HEK293 (cell line): ENCODE measurements at regions not wholly inside any gene's neighbourhood (a gene's known extent, or its start where the extent isn't known, plus 50 kb on each side); places are given as distances from the start of the nearest gene placed in this dataset.

Source experiments
- CTCF ChIA-PET: fragments of 350-600 bp; formaldehyde crosslinking; extraction: SDS; loops from one replicate; lab custom pipeline; 2021; ENCODE audit warnings: antibody characterized with exemption; lab: Yijun Ruan, JAX
- POLR2A ChIA-PET: fragments of 300-600 bp; formaldehyde crosslinking; extraction: SDS; loops from one replicate; lab custom pipeline; 2020; ENCODE audit warnings: antibody characterized with exemption, inconsistent platforms; lab: Yijun Ruan, JAX
- H3K27ac ChIP-seq: fragments of 200-500 bp; sonication (Bioruptor generic); 2 replicates; pipeline ENCODE4 v1.5.1; 2014; ENCODE audit warnings: low read depth, low read length, control low read depth, inconsistent platforms; ENCODE audit errors: extremely low read depth
- H3K36me3 ChIP-seq, 2 experiments: fragments of 200-500 bp in 1 of 2; sonication (Bioruptor generic) in 1 of 2; 1 replicate in 1 of 2; 2 replicates in 1 of 2; pipeline ENCODE4 v1.5.1; 2014 to 2017; ENCODE audit warnings: inconsistent platforms in 2 of 2, low read length in 2 of 2; ENCODE audit not compliant: control insufficient read depth in 2 of 2, insufficient read depth in 1 of 2
- H3K4me1 ChIP-seq: fragments of 200-500 bp; sonication (Bioruptor generic); 2 replicates; pipeline ENCODE4 v1.5.1; 2014; ENCODE audit warnings: mild to moderate bottlenecking, low read length, inconsistent platforms; ENCODE audit not compliant: control insufficient read depth, insufficient read depth
- H3K4me3 ChIP-seq: 2 replicates; pipeline ENCODE4 v1.5.1; 2011; ENCODE audit warnings: low read depth, mild to moderate bottlenecking, control low read depth, low read length, moderate library complexity
- H3K9me3 ChIP-seq: fragments of 200-500 bp; sonication (Bioruptor generic); 2 replicates; pipeline ENCODE4 v1.5.1; 2014; ENCODE audit warnings: low read depth, low read length, inconsistent platforms; ENCODE audit not compliant: control insufficient read depth, insufficient read depth
- EGR2 ChIP-seq: fragments of 450-650 bp; formaldehyde crosslinking; IDR thresholded peaks from 2 replicates; pipeline ENCODE4 v1.5.1; 2016; ENCODE audit warnings: low read depth, missing biosample characterization, missing genetic modification characterization
- GFI1B ChIP-seq: fragments of 450-650 bp; formaldehyde crosslinking; IDR thresholded peaks from 2 replicates; pipeline ENCODE4 v1.5.1; 2016; ENCODE audit warnings: missing biosample characterization, missing genetic modification characterization
- KLF10 ChIP-seq: fragments of 450-650 bp; IDR thresholded peaks from 2 replicates; pipeline ENCODE4 v1.5.1; 2018; ENCODE audit warnings: missing biosample characterization, mild to moderate bottlenecking, missing genetic modification characterization
- OSR2 ChIP-seq: fragments of 450-650 bp; formaldehyde crosslinking; IDR thresholded peaks from 2 replicates; pipeline ENCODE4 v1.5.1; 2016; ENCODE audit warnings: missing biosample characterization, missing genetic modification characterization
- OVOL3 ChIP-seq: fragments of 450-650 bp; formaldehyde crosslinking; IDR thresholded peaks from 2 replicates; pipeline ENCODE4 v1.5.1; 2016; ENCODE audit warnings: missing biosample characterization, missing genetic modification characterization
- REST ChIP-seq: fragments of 450-650 bp; formaldehyde crosslinking; IDR thresholded peaks from 2 replicates; pipeline ENCODE4 v1.5.1; 2016; ENCODE audit warnings: missing biosample characterization, missing genetic modification characterization
- YY2 ChIP-seq: fragments of 450-650 bp; formaldehyde crosslinking; IDR thresholded peaks from 2 replicates; pipeline ENCODE4 v1.5.1; 2016; ENCODE audit warnings: missing biosample characterization, missing genetic modification characterization
- ZFP69B ChIP-seq: fragments of 450-650 bp; formaldehyde crosslinking; IDR thresholded peaks from 2 replicates; pipeline ENCODE4 v1.5.1; 2016; ENCODE audit warnings: missing biosample characterization, missing genetic modification characterization
- ZNF121 ChIP-seq: fragments of 450-650 bp; formaldehyde crosslinking; IDR thresholded peaks from 2 replicates; pipeline ENCODE4 v1.5.1; 2016; ENCODE audit warnings: missing biosample characterization, missing genetic modification characterization
- ZNF175 ChIP-seq: fragments of 450-650 bp; formaldehyde crosslinking; IDR thresholded peaks from 2 replicates; pipeline ENCODE4 v1.5.1; 2016; ENCODE audit warnings: missing biosample characterization, missing genetic modification characterization
- ZNF366 ChIP-seq: fragments of 450-650 bp; formaldehyde crosslinking; conservative IDR thresholded peaks from 2 replicates; pipeline ENCODE4 v1.5.1; 2016; ENCODE audit warnings: missing biosample characterization, missing genetic modification characterization
- ZNF585B ChIP-seq: fragments of 450-650 bp; formaldehyde crosslinking; IDR thresholded peaks from 2 replicates; pipeline ENCODE4 v1.5.1; 2016; ENCODE audit warnings: missing biosample characterization, missing genetic modification characterization
- ZNF623 ChIP-seq: fragments of 450-650 bp; formaldehyde crosslinking; IDR thresholded peaks from 2 replicates; pipeline ENCODE4 v1.5.1; 2016; ENCODE audit warnings: missing biosample characterization, missing genetic modification characterization
- ZNF701 ChIP-seq: fragments of 450-650 bp; formaldehyde crosslinking; IDR thresholded peaks from 2 replicates; pipeline ENCODE4 v1.5.1; 2016; ENCODE audit warnings: missing biosample characterization, missing genetic modification characterization
- ZSCAN23 ChIP-seq: fragments of 450-650 bp; formaldehyde crosslinking; IDR thresholded peaks from 2 replicates; pipeline ENCODE4 v1.5.1; 2016; ENCODE audit warnings: missing biosample characterization, missing genetic modification characterization
- ZSCAN30 ChIP-seq: fragments of 450-650 bp; IDR thresholded peaks from 2 replicates; pipeline ENCODE4 v1.5.1; 2018; ENCODE audit warnings: missing biosample characterization, mild to moderate bottlenecking, missing genetic modification characterization, moderate library complexity
- TF ChIP-seq, protein P1 (sequence below): fragments of 450-650 bp; formaldehyde crosslinking; IDR thresholded peaks from 2 replicates; pipeline ENCODE4 v1.5.1; 2017; ENCODE audit warnings: missing biosample characterization, missing genetic modification characterization
- TF ChIP-seq, protein P2 (sequence below): fragments of 450-650 bp; IDR thresholded peaks from 2 replicates; pipeline ENCODE4 v1.5.1; 2018; ENCODE audit warnings: missing biosample characterization, missing genetic modification characterization
- TF ChIP-seq, protein P3 (sequence below): fragments of 450-650 bp; formaldehyde crosslinking; optimal IDR thresholded peaks from 2 replicates; pipeline ENCODE3; 2016; ENCODE audit warnings: missing biosample characterization, mild to moderate bottlenecking, missing genetic modification characterization

GRCh38 chr3:74033381-74033780 lies 408.6 kb upstream of the PDZRN3 start (continued):
- TF ChIP-seq ZNF623: no peak
- no peak for TF ChIP-seq ZFP69B (tag by site-specific recombination)
- no peak for TF ChIP-seq YY2 (tag by site-specific recombination)
- TF ChIP-seq, protein P1, sequence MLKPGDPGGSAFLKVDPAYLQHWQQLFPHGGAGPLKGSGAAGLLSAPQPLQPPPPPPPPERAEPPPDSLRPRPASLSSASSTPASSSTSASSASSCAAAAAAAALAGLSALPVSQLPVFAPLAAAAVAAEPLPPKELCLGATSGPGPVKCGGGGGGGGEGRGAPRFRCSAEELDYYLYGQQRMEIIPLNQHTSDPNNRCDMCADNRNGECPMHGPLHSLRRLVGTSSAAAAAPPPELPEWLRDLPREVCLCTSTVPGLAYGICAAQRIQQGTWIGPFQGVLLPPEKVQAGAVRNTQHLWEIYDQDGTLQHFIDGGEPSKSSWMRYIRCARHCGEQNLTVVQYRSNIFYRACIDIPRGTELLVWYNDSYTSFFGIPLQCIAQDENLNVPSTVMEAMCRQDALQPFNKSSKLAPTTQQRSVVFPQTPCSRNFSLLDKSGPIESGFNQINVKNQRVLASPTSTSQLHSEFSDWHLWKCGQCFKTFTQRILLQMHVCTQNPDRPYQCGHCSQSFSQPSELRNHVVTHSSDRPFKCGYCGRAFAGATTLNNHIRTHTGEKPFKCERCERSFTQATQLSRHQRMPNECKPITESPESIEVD (tag by site-specific recombination): no peak
- no peak for TF ChIP-seq ZSCAN23 (tag by site-specific recombination)
- TF ChIP-seq, protein P2, sequence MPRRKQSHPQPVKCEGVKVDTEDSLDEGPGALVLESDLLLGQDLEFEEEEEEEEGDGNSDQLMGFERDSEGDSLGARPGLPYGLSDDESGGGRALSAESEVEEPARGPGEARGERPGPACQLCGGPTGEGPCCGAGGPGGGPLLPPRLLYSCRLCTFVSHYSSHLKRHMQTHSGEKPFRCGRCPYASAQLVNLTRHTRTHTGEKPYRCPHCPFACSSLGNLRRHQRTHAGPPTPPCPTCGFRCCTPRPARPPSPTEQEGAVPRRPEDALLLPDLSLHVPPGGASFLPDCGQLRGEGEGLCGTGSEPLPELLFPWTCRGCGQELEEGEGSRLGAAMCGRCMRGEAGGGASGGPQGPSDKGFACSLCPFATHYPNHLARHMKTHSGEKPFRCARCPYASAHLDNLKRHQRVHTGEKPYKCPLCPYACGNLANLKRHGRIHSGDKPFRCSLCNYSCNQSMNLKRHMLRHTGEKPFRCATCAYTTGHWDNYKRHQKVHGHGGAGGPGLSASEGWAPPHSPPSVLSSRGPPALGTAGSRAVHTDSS (tag by site-specific recombination): no peak
- TF ChIP-seq OVOL3 (tag by site-specific recombination): no peak
- no peak for TF ChIP-seq KLF10 (tag by site-specific recombination)
- TF ChIP-seq, all 188 proteins: peak for 0

DNA sequence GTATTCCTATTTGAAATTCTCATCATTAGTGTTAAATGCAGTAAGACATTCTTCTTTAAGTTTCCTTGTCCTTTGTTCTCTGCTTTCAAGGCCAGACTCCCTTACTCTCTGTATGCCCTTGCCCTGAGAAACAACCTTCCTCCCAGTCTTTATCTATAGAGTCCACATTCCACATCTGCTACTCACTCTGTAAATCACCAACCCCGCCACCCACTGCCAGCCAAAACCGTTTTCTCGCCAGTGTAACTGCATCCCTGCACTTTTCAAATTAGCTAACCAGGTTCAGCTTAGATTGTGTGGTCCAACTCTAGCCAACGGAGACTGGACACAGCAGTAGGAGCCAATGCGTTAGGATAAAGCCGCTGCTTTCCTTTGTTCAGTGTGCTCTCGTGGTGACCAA lies 402.4 kb upstream of the PDZRN3 start:
- no peak overlapping the region for H3K27ac ChIP-seq
- ChIA-PET POLR2A (no interaction called here), CTCF (no interaction called here)
- H3K4me3 ChIP-seq: no peak overlapping the region
- H3K36me3 ChIP-seq: no peaks in the 10 kb centered on the region
- TF ChIP-seq ZNF701 (tag by site-specific recombination): no peak
- no peak for TF ChIP-seq ZNF121 (tag by site-specific recombination)
- TF ChIP-seq REST (tag by site-specific recombination): no peak
- no peak for TF ChIP-seq ZNF175
- TF ChIP-seq GFI1B: no peak
- TF ChIP-seq, protein P3, sequence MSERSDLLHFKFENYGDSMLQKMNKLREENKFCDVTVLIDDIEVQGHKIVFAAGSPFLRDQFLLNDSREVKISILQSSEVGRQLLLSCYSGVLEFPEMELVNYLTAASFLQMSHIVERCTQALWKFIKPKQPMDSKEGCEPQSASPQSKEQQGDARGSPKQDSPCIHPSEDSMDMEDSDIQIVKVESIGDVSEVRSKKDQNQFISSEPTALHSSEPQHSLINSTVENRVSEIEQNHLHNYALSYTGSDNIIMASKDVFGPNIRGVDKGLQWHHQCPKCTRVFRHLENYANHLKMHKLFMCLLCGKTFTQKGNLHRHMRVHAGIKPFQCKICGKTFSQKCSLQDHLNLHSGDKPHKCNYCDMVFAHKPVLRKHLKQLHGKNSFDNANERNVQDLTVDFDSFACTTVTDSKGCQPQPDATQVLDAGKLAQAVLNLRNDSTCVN (tag by site-specific recombination): no peak
- TF ChIP-seq OSR2 (tag by site-specific recombination): no peak
- no peak for TF ChIP-seq ZSCAN30 (tag by site-specific recombination)
- no peak for TF ChIP-seq ZNF366 (tag by site-specific recombination)
- TF ChIP-seq EGR2: no peak
- no peak for TF ChIP-seq ZNF585B (tag by site-specific recombination)
- H3K9me3 ChIP-seq: no peaks in the 10 kb centered on the region
- H3K4me1 ChIP-seq: no peaks in the 10 kb centered on the region
